ENCODE measurements at regions not wholly inside any gene's neighbourhood (a gene's known extent, or its start where the extent isn't known, plus 50 kb on each side); places are given as distances from the start of the nearest gene placed in this dataset.

DNA sequence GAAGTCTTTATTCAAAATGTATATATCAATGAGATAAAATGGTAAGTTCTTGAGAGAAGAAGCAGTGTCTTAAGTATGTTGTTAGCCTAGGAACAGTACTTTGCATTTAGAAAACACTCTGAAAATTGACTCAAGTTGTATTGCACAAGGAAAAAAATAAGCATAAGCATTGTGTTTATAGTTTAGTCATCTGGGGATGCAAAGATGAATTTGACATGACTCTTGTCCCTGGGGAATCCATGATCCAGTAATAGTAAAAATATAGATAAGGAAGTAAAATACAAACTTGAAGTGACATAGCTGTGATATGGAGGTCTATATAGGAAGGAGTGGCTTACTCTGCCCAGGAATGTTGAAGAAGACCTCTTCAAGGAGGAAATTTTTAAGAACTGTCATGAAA lies 185.0 kb upstream of the PTBP2 start (continued):
- TF ChIP-seq, protein P1, sequence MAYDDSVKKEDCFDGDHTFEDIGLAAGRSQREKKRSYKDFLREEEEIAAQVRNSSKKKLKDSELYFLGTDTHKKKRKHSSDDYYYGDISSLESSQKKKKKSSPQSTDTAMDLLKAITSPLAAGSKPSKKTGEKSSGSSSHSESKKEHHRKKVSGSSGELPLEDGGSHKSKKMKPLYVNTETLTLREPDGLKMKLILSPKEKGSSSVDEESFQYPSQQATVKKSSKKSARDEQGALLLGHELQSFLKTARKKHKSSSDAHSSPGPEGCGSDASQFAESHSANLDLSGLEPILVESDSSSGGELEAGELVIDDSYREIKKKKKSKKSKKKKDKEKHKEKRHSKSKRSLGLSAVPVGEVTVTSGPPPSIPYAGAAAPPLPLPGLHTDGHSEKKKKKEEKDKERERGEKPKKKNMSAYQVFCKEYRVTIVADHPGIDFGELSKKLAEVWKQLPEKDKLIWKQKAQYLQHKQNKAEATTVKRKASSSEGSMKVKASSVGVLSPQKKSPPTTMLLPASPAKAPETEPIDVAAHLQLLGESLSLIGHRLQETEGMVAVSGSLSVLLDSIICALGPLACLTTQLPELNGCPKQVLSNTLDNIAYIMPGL (CRISPR knock-in tag; IDR thresholded peaks at IDR 0.05; ENCODE audit: borderline replicate concordance in 1 of 2, low read depth in 1 of 2) = no peak
- TF ChIP-seq TBX3 (IDR thresholded peaks at IDR 0.05; ENCODE audit: borderline replicate concordance) = no peak
- no peak for TF ChIP-seq MEIS2 (CRISPR knock-in tag; IDR thresholded peaks at IDR 0.05)
- no peak for TF ChIP-seq ZNF549 (CRISPR knock-in tag; IDR thresholded peaks at IDR 0.05)
- TF ChIP-seq YEATS4 (CRISPR knock-in tag; IDR thresholded peaks at IDR 0.05; ENCODE audit: borderline replicate concordance) = no peak
- TF ChIP-seq SP4 (CRISPR knock-in tag; IDR thresholded peaks at IDR 0.05) = no peak

DNA sequence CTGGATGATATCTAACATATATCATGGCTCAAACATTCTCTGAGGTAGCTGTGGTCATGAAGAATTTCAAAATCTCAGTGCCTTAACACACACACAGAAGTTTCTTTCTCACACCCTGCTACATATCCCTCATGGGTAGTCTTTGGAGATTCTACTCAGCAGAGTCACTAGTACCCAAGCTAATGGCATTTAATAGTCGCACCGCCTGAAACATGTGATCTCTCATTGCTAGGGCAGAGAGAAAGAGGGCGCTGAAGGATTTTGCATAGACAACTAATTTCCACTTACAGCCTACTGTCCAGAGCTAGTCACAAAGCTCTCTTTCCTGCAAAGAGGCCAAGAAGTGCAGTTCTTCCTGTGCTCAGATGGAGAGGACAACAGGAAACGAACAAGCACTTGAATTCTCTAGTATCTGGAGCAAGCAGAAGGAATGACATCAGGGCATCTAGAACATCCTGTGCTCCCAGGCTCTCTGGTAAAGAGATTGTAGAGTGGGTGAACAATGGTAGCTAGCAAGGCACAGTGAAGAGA lies 183.4 kb upstream of the PTBP2 start:
- FAIRE-seq = no peak
- Histone ChIP-seq H3K4me3 (replicated peaks in 1 of 3; ENCODE audit: insufficient read depth in 1 of 3, low read depth in 2 of 3, low read length in 3 of 3) (no peak overlapping the region), H3K27ac (ENCODE audit: extremely low read length, insufficient read depth, low read length) (no peak overlapping the region), H3K36me3 (replicated peaks in 1 of 2; ENCODE audit: control insufficient read depth in 1 of 2, insufficient read depth in 2 of 2, low read length in 2 of 2) (no peaks in the 10 kb centered on the region), H2AFZ (ENCODE audit: low read length) (no peak overlapping the region), H3K4me1 (ENCODE audit: insufficient read depth, low read length) (no peaks in the 10 kb centered on the region), H4K20me1 (ENCODE audit: insufficient read depth, low read length) (no peaks in the 10 kb centered on the region), H3K9ac (ENCODE audit: insufficient read depth, low read depth, low read length) (no peak overlapping the region), H3K79me2 (ENCODE audit: insufficient read depth, low read length) (no peaks in the 10 kb centered on the region), H3K4me2 (ENCODE audit: low read depth, low read length) (no peak overlapping the region), H3K27me3 (ENCODE audit: control insufficient read depth in 1 of 2, insufficient read depth in 2 of 2, low read length in 2 of 2) (0 out of 5 replicates have a peak, but pooled peaks cover 0 to 3% of the 10 kb centered on the region in 2 experiments), H3K9me3 (ENCODE audit: low read length) (no peaks in the 10 kb centered on the region)
- WGBS (ENCODE audit: low lambda C conversion rate) = 4% methylated on average over 4 of the region's 4 CpGs
- ChIA-PET POLR2A (no interaction called here), CTCF (ENCODE audit: low intra/inter-chr PET ratio, low total read pairs) (no interaction called here)
- intact Hi-C loops (cut with micrococcal nuclease; ENCODE audit: unreplicated experiment) = loop anchor here (2.0 to 10.0 kb wide), 3 partner anchors 147 to 307 kb away; no protein-coding TSS in a partner anchor
- in situ Hi-C loops (cut with HindIII; ENCODE audit: extremely low pct_ligation_motif_present, low pct_unique_long_range_greater_than_20kb) = loop anchor here (5.0 kb wide), 1 partner anchor 309 kb away; no protein-coding TSS in a partner anchor
- ATAC-seq = peak; percentile 96
- peak; percentile 31 for DNase-seq (ENCODE audit: low spot score)
- TF ChIP-seq STAG1 (CRISPR knock-in tag; IDR thresholded peaks at IDR 0.05) (peak; percentile 78), SNAPC2 (CRISPR knock-in tag; IDR thresholded peaks at IDR 0.05) (no peak), ZNF30 (CRISPR knock-in tag; IDR thresholded peaks at IDR 0.05) (no peak), SMC3 (IDR thresholded peaks at IDR 0.05; ENCODE audit: low read length) (peak; percentile 32; the same call in 1 of the 2 replicates)
- TF ChIP-seq, protein P2, sequence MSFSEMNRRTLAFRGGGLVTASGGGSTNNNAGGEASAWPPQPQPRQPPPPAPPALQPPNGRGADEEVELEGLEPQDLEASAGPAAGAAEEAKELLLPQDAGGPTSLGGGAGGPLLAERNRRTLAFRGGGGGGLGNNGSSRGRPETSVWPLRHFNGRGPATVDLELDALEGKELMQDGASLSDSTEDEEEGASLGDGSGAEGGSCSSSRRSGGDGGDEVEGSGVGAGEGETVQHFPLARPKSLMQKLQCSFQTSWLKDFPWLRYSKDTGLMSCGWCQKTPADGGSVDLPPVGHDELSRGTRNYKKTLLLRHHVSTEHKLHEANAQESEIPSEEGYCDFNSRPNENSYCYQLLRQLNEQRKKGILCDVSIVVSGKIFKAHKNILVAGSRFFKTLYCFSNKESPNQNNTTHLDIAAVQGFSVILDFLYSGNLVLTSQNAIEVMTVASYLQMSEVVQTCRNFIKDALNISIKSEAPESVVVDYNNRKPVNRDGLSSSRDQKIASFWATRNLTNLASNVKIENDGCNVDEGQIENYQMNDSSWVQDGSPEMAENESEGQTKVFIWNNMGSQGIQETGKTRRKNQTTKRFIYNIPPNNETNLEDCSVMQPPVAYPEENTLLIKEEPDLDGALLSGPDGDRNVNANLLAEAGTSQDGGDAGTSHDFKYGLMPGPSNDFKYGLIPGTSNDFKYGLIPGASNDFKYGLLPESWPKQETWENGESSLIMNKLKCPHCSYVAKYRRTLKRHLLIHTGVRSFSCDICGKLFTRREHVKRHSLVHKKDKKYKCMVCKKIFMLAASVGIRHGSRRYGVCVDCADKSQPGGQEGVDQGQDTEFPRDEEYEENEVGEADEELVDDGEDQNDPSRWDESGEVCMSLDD (CRISPR knock-in tag; IDR thresholded peaks at IDR 0.05; ENCODE audit: borderline replicate concordance) = no peak
- TF ChIP-seq, protein P3, sequence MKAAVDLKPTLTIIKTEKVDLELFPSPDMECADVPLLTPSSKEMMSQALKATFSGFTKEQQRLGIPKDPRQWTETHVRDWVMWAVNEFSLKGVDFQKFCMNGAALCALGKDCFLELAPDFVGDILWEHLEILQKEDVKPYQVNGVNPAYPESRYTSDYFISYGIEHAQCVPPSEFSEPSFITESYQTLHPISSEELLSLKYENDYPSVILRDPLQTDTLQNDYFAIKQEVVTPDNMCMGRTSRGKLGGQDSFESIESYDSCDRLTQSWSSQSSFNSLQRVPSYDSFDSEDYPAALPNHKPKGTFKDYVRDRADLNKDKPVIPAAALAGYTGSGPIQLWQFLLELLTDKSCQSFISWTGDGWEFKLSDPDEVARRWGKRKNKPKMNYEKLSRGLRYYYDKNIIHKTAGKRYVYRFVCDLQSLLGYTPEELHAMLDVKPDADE (CRISPR knock-in tag; IDR thresholded peaks at IDR 0.05) = no peak
- TF ChIP-seq, protein P4, sequence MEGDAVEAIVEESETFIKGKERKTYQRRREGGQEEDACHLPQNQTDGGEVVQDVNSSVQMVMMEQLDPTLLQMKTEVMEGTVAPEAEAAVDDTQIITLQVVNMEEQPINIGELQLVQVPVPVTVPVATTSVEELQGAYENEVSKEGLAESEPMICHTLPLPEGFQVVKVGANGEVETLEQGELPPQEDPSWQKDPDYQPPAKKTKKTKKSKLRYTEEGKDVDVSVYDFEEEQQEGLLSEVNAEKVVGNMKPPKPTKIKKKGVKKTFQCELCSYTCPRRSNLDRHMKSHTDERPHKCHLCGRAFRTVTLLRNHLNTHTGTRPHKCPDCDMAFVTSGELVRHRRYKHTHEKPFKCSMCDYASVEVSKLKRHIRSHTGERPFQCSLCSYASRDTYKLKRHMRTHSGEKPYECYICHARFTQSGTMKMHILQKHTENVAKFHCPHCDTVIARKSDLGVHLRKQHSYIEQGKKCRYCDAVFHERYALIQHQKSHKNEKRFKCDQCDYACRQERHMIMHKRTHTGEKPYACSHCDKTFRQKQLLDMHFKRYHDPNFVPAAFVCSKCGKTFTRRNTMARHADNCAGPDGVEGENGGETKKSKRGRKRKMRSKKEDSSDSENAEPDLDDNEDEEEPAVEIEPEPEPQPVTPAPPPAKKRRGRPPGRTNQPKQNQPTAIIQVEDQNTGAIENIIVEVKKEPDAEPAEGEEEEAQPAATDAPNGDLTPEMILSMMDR (CRISPR knock-in tag; IDR thresholded peaks at IDR 0.05) = peak; percentile 69
- no TSS peak for BruUV-seq (replicated peaks)
